ENCODE measurements at regions not wholly inside any gene's neighbourhood (a gene's known extent, or its start where the extent isn't known, plus 50 kb on each side); places are given as distances from the start of the nearest gene placed in this dataset.
A peak's percentile ranks its signal among the peaks of the same experiment; 100 is the strongest.

- no peaks in the 10 kb centered on the region for H3K36me3 ChIP-seq
- no peak overlapping the region for H3K27ac ChIP-seq
- H3K4me3 ChIP-seq = no peak overlapping the region
- H3K27me3 ChIP-seq = no peaks in the 10 kb centered on the region
- DNase-seq = no peak
- no peak for TF ChIP-seq CTCF (IDR thresholded peaks at IDR 0.05)
- TF ChIP-seq POLR2A (IDR thresholded peaks at IDR 0.05) = no peak
- no peaks in the 10 kb centered on the region for H3K4me1 ChIP-seq
- no peaks in the 10 kb centered on the region for H3K9me3 ChIP-seq
Observed at GRCh38 chrX:113009837-113010236, 169.2 kb upstream of the AMOT start.

GRCh38 chrX:113009029-113009428 is 168.4 kb upstream of the AMOT start:
- H3K4me3 ChIP-seq = no peak overlapping the region
- no peaks in the 10 kb centered on the region for H3K36me3 ChIP-seq
- DNase-seq = no peak
- no peak overlapping the region for H3K27ac ChIP-seq
- H3K27me3 ChIP-seq = no peaks in the 10 kb centered on the region
- TF ChIP-seq CTCF (IDR thresholded peaks at IDR 0.05) (no peak), POLR2A (IDR thresholded peaks at IDR 0.05) (no peak)
- no peaks in the 10 kb centered on the region for H3K4me1 ChIP-seq
- no peaks in the 10 kb centered on the region for H3K9me3 ChIP-seq

GRCh38 chrX:113001836-113002235 is 161.2 kb upstream of the AMOT start:
- no peaks in the 10 kb centered on the region for H3K9me3 ChIP-seq
- no peaks in the 10 kb centered on the region for H3K36me3 ChIP-seq
- no peak overlapping the region for H3K4me3 ChIP-seq
- TF ChIP-seq POLR2A (IDR thresholded peaks at IDR 0.05) (no peak), CTCF (IDR thresholded peaks at IDR 0.05) (peak in 2 of 6 experiments; percentile 4)
- no peaks in the 10 kb centered on the region for H3K27me3 ChIP-seq
- DNase-seq = no peak
- H3K4me1 ChIP-seq = no peaks in the 10 kb centered on the region
- H3K27ac ChIP-seq = no peak overlapping the region

GRCh38 chrX:112997991-112998390 is 157.4 kb upstream of the AMOT start:
- Histone ChIP-seq H3K27me3 (no peaks in the 10 kb centered on the region), H3K4me1 (no peaks in the 10 kb centered on the region), H3K4me3 (no peak overlapping the region), H3K36me3 (no peaks in the 10 kb centered on the region), H3K9me3 (no peaks in the 10 kb centered on the region), H3K27ac (no peak overlapping the region)
- DNase-seq = no peak
- TF ChIP-seq POLR2A (IDR thresholded peaks at IDR 0.05) (no peak), CTCF (IDR thresholded peaks at IDR 0.05) (no peak)

- no peaks in the 10 kb centered on the region for H3K4me1 ChIP-seq
- no peak for TF ChIP-seq POLR2A (IDR thresholded peaks at IDR 0.05)
- no peak for TF ChIP-seq CTCF (IDR thresholded peaks at IDR 0.05)
- H3K27ac ChIP-seq = no peak overlapping the region
- H3K9me3 ChIP-seq = no peaks in the 10 kb centered on the region
- no peaks in the 10 kb centered on the region for H3K27me3 ChIP-seq
- no peak overlapping the region for H3K4me3 ChIP-seq
- H3K36me3 ChIP-seq = no peaks in the 10 kb centered on the region
- no peak for DNase-seq
Observed at GRCh38 chrX:112991801-112992200, 151.2 kb upstream of the AMOT start.

GRCh38 chrX:112979879-112980278 is 139.2 kb upstream of the AMOT start:
- no peaks in the 10 kb centered on the region for H3K4me1 ChIP-seq
- TF ChIP-seq CTCF (IDR thresholded peaks at IDR 0.05) = no peak
- TF ChIP-seq POLR2A (IDR thresholded peaks at IDR 0.05) = no peak
- DNase-seq = no peak
- H3K36me3 ChIP-seq = no peaks in the 10 kb centered on the region
- no peaks in the 10 kb centered on the region for H3K9me3 ChIP-seq
- no peak overlapping the region for H3K27ac ChIP-seq
- no peaks in the 10 kb centered on the region for H3K27me3 ChIP-seq
- H3K4me3 ChIP-seq = no peak overlapping the region
